Hepatocyte (in vitro differentiated cells): ENCODE measurements at regions not wholly inside any gene's neighbourhood (a gene's known extent, or its start where the extent isn't known, plus 50 kb on each side); places are given as distances from the start of the nearest gene placed in this dataset.

ENCODE experiments used
- EZH2phosphoT487 ChIP-seq: fragments of 200-600 bp; sonication (generic); IDR thresholded peaks from one replicate; pipeline ENCODE4 v1.6.1; 2018; ENCODE audit warnings: antibody characterized with exemption, mild to moderate bottlenecking, low read depth, moderate library complexity; ENCODE audit not compliant: unreplicated experiment, severe bottlenecking
- TF ChIP-seq, protein P1 (sequence below): fragments of 200-600 bp; sonication (generic); IDR thresholded peaks from 2 replicates; pipeline ENCODE4 v1.5.1; 2016; ENCODE audit warnings: antibody characterized with exemption, mild to moderate bottlenecking; ENCODE audit not compliant: poor library complexity

DNA sequence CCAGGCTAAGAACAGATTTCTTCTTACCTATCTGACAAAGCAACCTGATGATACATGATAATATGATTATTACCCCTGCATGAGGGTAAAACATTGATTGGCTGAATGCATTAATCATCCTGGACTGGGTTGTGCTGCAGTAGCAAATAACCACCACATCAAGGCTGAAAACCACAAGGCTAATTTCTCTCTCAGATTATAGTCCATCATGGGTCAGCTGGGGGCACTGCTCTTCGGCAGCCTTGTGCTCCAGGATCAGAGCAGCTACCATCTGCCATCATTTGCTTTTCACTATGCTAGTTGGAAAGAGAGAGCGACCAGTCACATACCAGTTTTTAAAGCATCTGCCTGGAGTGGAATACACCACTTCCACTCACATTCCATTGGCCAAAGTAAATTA lies 383.5 kb downstream of the RASEF start:
- TF ChIP-seq, protein P1, sequence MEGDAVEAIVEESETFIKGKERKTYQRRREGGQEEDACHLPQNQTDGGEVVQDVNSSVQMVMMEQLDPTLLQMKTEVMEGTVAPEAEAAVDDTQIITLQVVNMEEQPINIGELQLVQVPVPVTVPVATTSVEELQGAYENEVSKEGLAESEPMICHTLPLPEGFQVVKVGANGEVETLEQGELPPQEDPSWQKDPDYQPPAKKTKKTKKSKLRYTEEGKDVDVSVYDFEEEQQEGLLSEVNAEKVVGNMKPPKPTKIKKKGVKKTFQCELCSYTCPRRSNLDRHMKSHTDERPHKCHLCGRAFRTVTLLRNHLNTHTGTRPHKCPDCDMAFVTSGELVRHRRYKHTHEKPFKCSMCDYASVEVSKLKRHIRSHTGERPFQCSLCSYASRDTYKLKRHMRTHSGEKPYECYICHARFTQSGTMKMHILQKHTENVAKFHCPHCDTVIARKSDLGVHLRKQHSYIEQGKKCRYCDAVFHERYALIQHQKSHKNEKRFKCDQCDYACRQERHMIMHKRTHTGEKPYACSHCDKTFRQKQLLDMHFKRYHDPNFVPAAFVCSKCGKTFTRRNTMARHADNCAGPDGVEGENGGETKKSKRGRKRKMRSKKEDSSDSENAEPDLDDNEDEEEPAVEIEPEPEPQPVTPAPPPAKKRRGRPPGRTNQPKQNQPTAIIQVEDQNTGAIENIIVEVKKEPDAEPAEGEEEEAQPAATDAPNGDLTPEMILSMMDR = no peak
- TF ChIP-seq EZH2phosphoT487 = no peak
